GM12878 (cell line): ENCODE measurements at regions not wholly inside any gene's neighbourhood (a gene's known extent, or its start where the extent isn't known, plus 50 kb on each side); places are given as distances from the start of the nearest gene placed in this dataset.

Experiments used
- ATAC-seq: fragments of 200-7000 bp; cut with Tn5 transposase; 3 replicates; pipeline ENCODE4 v1.9.1; 2020; ENCODE audit warnings: mild to moderate bottlenecking, moderate library complexity
- BruUV-seq: library from RNA; stranded (reverse); fragments of 400-500 nt; replicated peaks from 2 replicates; lab custom pipeline; 2021; lab: Mats Ljungman, UMichigan
- CTCF ChIA-PET: fragments of 300-600 bp; sonication (Branson Sonifier 250); formaldehyde crosslinking; extraction: SDS; loops from one replicate; lab custom pipeline; 2021; ENCODE audit warnings: inconsistent platforms; lab: Yijun Ruan, JAX
- POLR2A ChIA-PET: fragments of 350-600 bp; formaldehyde crosslinking; extraction: SDS; loops from one replicate; lab custom pipeline; 2021; ENCODE audit warnings: inconsistent platforms; lab: Charles Lee
- RAD21 ChIA-PET: fragments of 300-600 bp; sonication (Branson Sonifier 250); formaldehyde crosslinking; loops from one replicate; lab custom pipeline; 2023; ENCODE audit warnings: antibody characterized with exemption; ENCODE audit not compliant: unreplicated experiment; lab: Charles Lee
- SMC1A ChIA-PET: fragments of 300-600 bp; sonication (Branson Sonifier 250); formaldehyde crosslinking; loops from one replicate; lab custom pipeline; 2023; ENCODE audit not compliant: unreplicated experiment, uncharacterized antibody; lab: Charles Lee
- DNase-seq: peaks from one replicate; pipeline ENCODE4 v3.0.0-alpha.2; 2011; ENCODE audit warnings: low read depth, low spot score
- FAIRE-seq: peaks from 3 replicates; lab custom pipeline; 2011; peaks lifted over from hg19 to GRCh38; lab: Jason Lieb, UNC
- H2AFZ ChIP-seq: 2 replicates; pipeline ENCODE4 v1.6.0; 2011; ENCODE audit warnings: low read depth, low read length, control low read depth; ENCODE audit not compliant: control insufficient read depth
- H3K27ac ChIP-seq: 2 replicates; pipeline ENCODE4 v1.5.1; 2011; ENCODE audit warnings: control low read depth; ENCODE audit not compliant: control insufficient read depth, insufficient read depth
- H3K27me3 ChIP-seq, 2 experiments: replicated peaks in 1 of 2; 2 replicates each; pipeline versions ENCODE4 v1.6.0 to v1.6.1; 2011; ENCODE audit warnings: low read length in 1 of 2; ENCODE audit not compliant: control insufficient read depth in 2 of 2, insufficient read depth in 2 of 2
- H3K36me3 ChIP-seq, 2 experiments: 2 replicates each; pipeline ENCODE4 v1.5.1; 2011; ENCODE audit warnings: low read length in 1 of 2; ENCODE audit not compliant: control insufficient read depth in 2 of 2, insufficient read depth in 2 of 2
- H3K4me1 ChIP-seq: 2 replicates; pipeline ENCODE4 v1.6.1; 2011; ENCODE audit warnings: mild to moderate bottlenecking, low read length, moderate library complexity, mixed read lengths; ENCODE audit not compliant: control insufficient read depth, insufficient read depth
- H3K4me2 ChIP-seq: 2 replicates; pipeline ENCODE4 v1.6.0; 2011; ENCODE audit warnings: control low read depth; ENCODE audit not compliant: control insufficient read depth, insufficient read depth
- H3K4me3 ChIP-seq: fragments of 200-600 bp; sonication (generic); 2 replicates; pipeline ENCODE4 v1.5.1; 2016
- H3K79me2 ChIP-seq: 2 replicates; pipeline ENCODE4 v1.6.0; 2011; ENCODE audit warnings: low read length; ENCODE audit not compliant: control insufficient read depth, insufficient read depth
- H3K9ac ChIP-seq: 2 replicates; pipeline ENCODE4 v1.8.0; 2011; ENCODE audit warnings: low read length, control low read depth, mixed read lengths; ENCODE audit not compliant: control insufficient read depth, insufficient read depth
- H3K9me3 ChIP-seq: replicated peaks from 3 replicates; pipeline ENCODE4 v1.5.1; 2011; ENCODE audit warnings: mild to moderate bottlenecking, low read length; ENCODE audit not compliant: control insufficient read depth, insufficient read depth
- H4K20me1 ChIP-seq: 2 replicates; pipeline ENCODE4 v1.6.0; 2011; ENCODE audit not compliant: control insufficient read depth, insufficient read depth
- MTA3 ChIP-seq: IDR thresholded peaks from 2 replicates; pipeline ENCODE4 v1.6.1; 2012; ENCODE audit warnings: low read length, inconsistent platforms, borderline replicate concordance
- NFIC ChIP-seq: IDR thresholded peaks from 2 replicates; pipeline ENCODE4 v1.6.1; 2012; ENCODE audit warnings: low read depth, mild to moderate bottlenecking, inconsistent platforms, low read length, moderate library complexity
- SKIL ChIP-seq: fragments of 450-650 bp; IDR thresholded peaks from 2 replicates; pipeline ENCODE4 v1.6.1; 2017; ENCODE audit warnings: mild to moderate bottlenecking, low read depth, inconsistent platforms; ENCODE audit not compliant: poor library complexity, severe bottlenecking
- STAT3 ChIP-seq: IDR thresholded peaks from 2 replicates; pipeline ENCODE4 v1.6.1; 2011; ENCODE audit warnings: low read depth, low read length, improper control_type of control experiment
- TARDBP ChIP-seq: IDR thresholded peaks from 2 replicates; pipeline ENCODE4 v1.6.1; 2016; ENCODE audit warnings: borderline replicate concordance
- ZNF622 ChIP-seq: fragments of 450-650 bp; IDR thresholded peaks from 2 replicates; pipeline ENCODE4 v1.6.1; 2017; ENCODE audit warnings: mild to moderate bottlenecking, inconsistent platforms
- WGBS: methylation state at CpG from one replicate; pipeline ENCODE4 v1.1.6; 2016; ENCODE audit warnings: low lambda C conversion rate; ENCODE audit not compliant: insufficient replicate concordance, insufficient coverage; ENCODE audit errors: missing lambda C conversion rate; 5-methylcytosine and 5-hydroxymethylcytosine counted together
- in situ Hi-C: fragments of 300-500 bp; cut with MboI; formaldehyde crosslinking; loops from 9 replicates; pipeline ENCODE4 v1.14.3; 2018; ENCODE audit warnings: mixed read lengths
- intact Hi-C: fragments of 100-400 bp; cut with micrococcal nuclease; formaldehyde crosslinking; loops from one replicate; pipeline ENCODE4 v1.14.2; 2022; ENCODE audit not compliant: unreplicated experiment
- TF ChIP-seq, protein P1 (sequence below): IDR thresholded peaks from 2 replicates; pipeline ENCODE4 v1.6.1; 2012; ENCODE audit warnings: low read length, inconsistent platforms

DNA sequence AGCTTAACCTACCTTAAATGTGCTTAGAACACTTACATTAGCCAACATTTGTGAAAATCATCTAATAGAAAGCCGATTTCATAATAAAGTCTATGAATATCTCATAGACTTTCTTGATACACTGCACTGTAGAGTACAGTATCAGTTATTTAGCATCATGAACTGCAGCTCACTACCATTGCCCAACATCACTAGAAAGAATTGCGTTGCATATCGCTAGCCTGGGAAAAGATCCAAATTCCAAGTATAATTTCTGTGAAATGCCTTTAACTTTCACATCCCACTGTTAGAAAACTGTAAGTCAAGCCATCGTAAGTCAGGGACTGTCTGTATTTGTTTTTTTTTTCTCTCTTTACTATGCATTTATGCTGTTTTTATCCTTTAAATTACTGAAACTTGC, 918.6 kb upstream of the PABPC4L start (continued):
- TF ChIP-seq MTA3 (no peak), STAT3 (no peak), SKIL (no peak), TARDBP (no peak)

GRCh38 chr4:135114079-135114478, 912.5 kb upstream of the PABPC4L start:
- 0% methylated on average over 2 of the region's 2 CpGs for WGBS
- DNase-seq (no peak), FAIRE-seq (no peak), ATAC-seq (no peak)
- Histone ChIP-seq H3K9me3 (no peaks in the 10 kb centered on the region), H2AFZ (no peak overlapping the region), H3K9ac (no peak overlapping the region), H3K27ac (no peak overlapping the region), H3K4me3 (no peak overlapping the region), H3K79me2 (no peaks in the 10 kb centered on the region), H3K36me3 (no peaks in the 10 kb centered on the region), H3K27me3 (no peaks in the 10 kb centered on the region), H3K4me1 (no peaks in the 10 kb centered on the region), H4K20me1 (no peaks in the 10 kb centered on the region), H3K4me2 (no peak overlapping the region)
- ChIA-PET CTCF (no interaction called here), POLR2A (no interaction called here), SMC1A (no interaction called here), RAD21 (no interaction called here)
- no TSS peak for BruUV-seq
- intact Hi-C loops (no loop called here), in situ Hi-C loops (no loop called here)
- TF ChIP-seq NFIC (no peak), ZNF622 (no peak)
- TF ChIP-seq, protein P1, sequence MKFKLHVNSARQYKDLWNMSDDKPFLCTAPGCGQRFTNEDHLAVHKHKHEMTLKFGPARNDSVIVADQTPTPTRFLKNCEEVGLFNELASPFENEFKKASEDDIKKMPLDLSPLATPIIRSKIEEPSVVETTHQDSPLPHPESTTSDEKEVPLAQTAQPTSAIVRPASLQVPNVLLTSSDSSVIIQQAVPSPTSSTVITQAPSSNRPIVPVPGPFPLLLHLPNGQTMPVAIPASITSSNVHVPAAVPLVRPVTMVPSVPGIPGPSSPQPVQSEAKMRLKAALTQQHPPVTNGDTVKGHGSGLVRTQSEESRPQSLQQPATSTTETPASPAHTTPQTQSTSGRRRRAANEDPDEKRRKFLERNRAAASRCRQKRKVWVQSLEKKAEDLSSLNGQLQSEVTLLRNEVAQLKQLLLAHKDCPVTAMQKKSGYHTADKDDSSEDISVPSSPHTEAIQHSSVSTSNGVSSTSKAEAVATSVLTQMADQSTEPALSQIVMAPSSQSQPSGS = no peak
